OCI-LY1 (cell line): ENCODE measurements at regions not wholly inside any gene's neighbourhood (a gene's known extent, or its start where the extent isn't known, plus 50 kb on each side); places are given as distances from the start of the nearest gene placed in this dataset.

ENCODE experiments used
- CTCF ChIP-seq: fragments of 200-600 bp; sonication (generic), shearing (Covaris generic); IDR thresholded peaks from 2 replicates; pipeline ENCODE4 v1.5.1; 2017; ENCODE audit warnings: mild to moderate bottlenecking, antibody characterized with exemption, low read length, moderate library complexity, mixed read lengths
- EZH2 ChIP-seq: fragments of 200-600 bp; sonication (generic), shearing (Covaris generic); IDR thresholded peaks from 2 replicates; pipeline ENCODE4 v1.8.0; 2017; ENCODE audit warnings: borderline replicate concordance, mixed run types, mild to moderate bottlenecking, antibody characterized with exemption, low read length, moderate library complexity, mixed read lengths

GRCh38 chr5:173828952-173829351, 59.2 kb upstream of the CPEB4 start:
- no peak for TF ChIP-seq CTCF
- TF ChIP-seq EZH2 = no peak
